Upper lobe of left lung (tissue), 6 donors: ENCODE measurements at regions not wholly inside any gene's neighbourhood (a gene's known extent, or its start where the extent isn't known, plus 50 kb on each side); places are given as distances from the start of the nearest gene placed in this dataset.

Experiments used
- ATAC-seq, 2 donors: fragments of 200-7000 bp; cut with Tn5 transposase; one replicate each; pipeline ENCODE4 v1.9.1; 2022; ENCODE audit warnings: mild to moderate bottlenecking in 2 of 2, moderate library complexity in 2 of 2; ENCODE audit not compliant: low FRiP score in 2 of 2
- DNase-seq, 2 donors: peaks; one replicate each; pipeline ENCODE4 v3.0.0-alpha.2; 2019 to 2020
- H3K27ac ChIP-seq, 4 donors: fragments of 200-600 bp; sonication (generic); one replicate each; pipeline ENCODE4 v1.5.1; 2016 to 2019
- H3K27me3 ChIP-seq, 4 donors: fragments of 200-600 bp; sonication (generic); one replicate each; pipeline ENCODE4 v1.5.1; 2017 to 2019
- H3K36me3 ChIP-seq, 4 donors: fragments of 200-600 bp; sonication (generic); one replicate each; pipeline ENCODE4 v1.5.1; 2016 to 2019
- H3K4me1 ChIP-seq, 4 donors: fragments of 200-600 bp; sonication (generic); one replicate each; pipeline ENCODE4 v1.5.1; 2018 to 2019
- H3K4me3 ChIP-seq, 4 donors: fragments of 200-600 bp; sonication (generic); one replicate each; pipeline ENCODE4 v1.5.1; 2017 to 2019; ENCODE audit warnings: mild to moderate bottlenecking in 2 of 4, moderate library complexity in 1 of 4
- H3K9me3 ChIP-seq, 4 donors: fragments of 200-600 bp; sonication (generic); one replicate each; pipeline ENCODE4 v1.5.1; 2018 to 2019
- CTCF ChIP-seq, 6 experiments: fragments of 450-650 bp in 4 of 6; fragments of 200-600 bp in 2 of 6; sonication (generic) in 2 of 6; IDR thresholded peaks; one replicate each; pipeline ENCODE4 v1.5.1; 2016 to 2019; ENCODE audit warnings: antibody characterized with exemption in 6 of 6
- EP300 ChIP-seq, 4 donors: sonication (generic); formaldehyde crosslinking; IDR thresholded peaks; one replicate each; pipeline ENCODE4 v1.5.1; 2017; ENCODE audit warnings: antibody characterized with exemption in 4 of 4, control low read depth in 2 of 4
- POLR2A ChIP-seq, 4 donors: fragments of 450-650 bp; IDR thresholded peaks; one replicate each; pipeline ENCODE4 v1.5.1; 2016 to 2017; ENCODE audit warnings: antibody characterized with exemption in 4 of 4, mild to moderate bottlenecking in 2 of 4
- POLR2AphosphoS5 ChIP-seq, 2 donors: sonication (generic); formaldehyde crosslinking; IDR thresholded peaks; one replicate each; pipeline ENCODE4 v1.5.1; 2017; ENCODE audit warnings: antibody characterized with exemption in 2 of 2
- WGBS, 2 donors: methylation state at CpG; one replicate each; pipeline ENCODE4 v1.1.5; 2017 to 2018; 5-methylcytosine and 5-hydroxymethylcytosine counted together
- donor health status: DM: no; HTN: no; CAD: no; lungs with moderate emphysema.
- donor health status: DM: no; HTN: yes; CAD: no; lungs with severe emphysema.

GRCh38 chr2:128894896-128895295 is 576.2 kb upstream of the HS6ST1 start:
- DNase-seq: no peak
- no peaks in the 10 kb centered on the region for H3K9me3 ChIP-seq
- no peaks in the 10 kb centered on the region for H3K36me3 ChIP-seq
- H3K4me1 ChIP-seq: no peaks in the 10 kb centered on the region
- TF ChIP-seq POLR2A (IDR thresholded peaks at IDR 0.05) (no peak), EP300 (IDR thresholded peaks at IDR 0.05) (no peak)
- H3K27ac ChIP-seq: no peak overlapping the region
- H3K27me3 ChIP-seq: no peaks in the 10 kb centered on the region
- no peak for ATAC-seq
- no peak overlapping the region for H3K4me3 ChIP-seq

- H3K4me3 ChIP-seq: no peak overlapping the region
- H3K4me1 ChIP-seq: no peaks in the 10 kb centered on the region
- H3K36me3 ChIP-seq: no peaks in the 10 kb centered on the region
- no peak for TF ChIP-seq EP300 (IDR thresholded peaks at IDR 0.05)
- DNase-seq (peak in 1 of 2 donors; percentile 63), ATAC-seq (peak; percentile 16 to 20)
- H3K9me3 ChIP-seq: no peaks in the 10 kb centered on the region
- H3K27me3 ChIP-seq: no peaks in the 10 kb centered on the region
- WGBS, 2 donors: 40 to 45% methylated on average over 28 to 40 of the region's 46 CpGs
- no peak overlapping the region for H3K27ac ChIP-seq
These were observed 583.1 kb upstream of the HS6ST1 start for GRCh38 chr2:128901572-128902391.

- Histone ChIP-seq H3K4me1 (no peaks in the 10 kb centered on the region), H3K27ac (no peak overlapping the region), H3K4me3 (no peak overlapping the region), H3K9me3 (no peaks in the 10 kb centered on the region), H3K36me3 (no peaks in the 10 kb centered on the region), H3K27me3 (no peaks in the 10 kb centered on the region)
- 96% methylated on average over 19 of the region's 19 CpGs; no CpG with 5 or more reads in 1 of the 2 donors for WGBS, 2 donors
- TF ChIP-seq POLR2A (IDR thresholded peaks at IDR 0.05): no peak
- ATAC-seq: no peak
- peak in 1 of 2 donors; percentile 81 for DNase-seq
These were observed 585.0 kb upstream of the HS6ST1 start for GRCh38 chr2:128903637-128904036.

GRCh38 chr2:128911276-128911675 is 592.6 kb upstream of the HS6ST1 start:
- H3K9me3 ChIP-seq: peaks cover 0 to 1% (median 0%) of the 10 kb centered on the region in 4 donors
- 69 to 81% methylated on average over 1 of the region's 1 CpG for WGBS, 2 donors
- H3K27ac ChIP-seq: no peak overlapping the region
- DNase-seq (no peak), ATAC-seq (no peak)
- no peaks in the 10 kb centered on the region for H3K36me3 ChIP-seq
- H3K27me3 ChIP-seq: no peaks in the 10 kb centered on the region
- TF ChIP-seq CTCF (IDR thresholded peaks at IDR 0.05) (no peak), POLR2AphosphoS5 (IDR thresholded peaks at IDR 0.05) (no peak), POLR2A (IDR thresholded peaks at IDR 0.05) (no peak), EP300 (IDR thresholded peaks at IDR 0.05) (no peak)
- H3K4me3 ChIP-seq: no peak overlapping the region
- no peaks in the 10 kb centered on the region for H3K4me1 ChIP-seq

- no peak for ATAC-seq
- Histone ChIP-seq H3K9me3 (peaks cover 0 to 7% (median 0%) of the 10 kb centered on the region in 4 donors), H3K27me3 (no peaks in the 10 kb centered on the region), H3K36me3 (no peaks in the 10 kb centered on the region), H3K4me3 (no peak overlapping the region), H3K4me1 (no peaks in the 10 kb centered on the region), H3K27ac (no peak overlapping the region)
- no peak for DNase-seq
- TF ChIP-seq POLR2A (IDR thresholded peaks at IDR 0.05) (no peak), CTCF (IDR thresholded peaks at IDR 0.05) (no peak), EP300 (IDR thresholded peaks at IDR 0.05) (no peak), POLR2AphosphoS5 (IDR thresholded peaks at IDR 0.05) (no peak)
These were observed 595.7 kb upstream of the HS6ST1 start for GRCh38 chr2:128914320-128914719.

GRCh38 chr2:128921751-128922150 is 603.1 kb upstream of the HS6ST1 start:
- no peak for ATAC-seq
- Histone ChIP-seq H3K9me3 (peaks cover 0 to under 1% (median 0%) of the 10 kb centered on the region in 4 donors), H3K4me3 (no peak overlapping the region), H3K27ac (no peak overlapping the region), H3K27me3 (no peaks in the 10 kb centered on the region), H3K4me1 (no peaks in the 10 kb centered on the region), H3K36me3 (no peaks in the 10 kb centered on the region)
- TF ChIP-seq POLR2A (IDR thresholded peaks at IDR 0.05): no peak
- TF ChIP-seq EP300 (IDR thresholded peaks at IDR 0.05): no peak
- no peak for TF ChIP-seq CTCF (IDR thresholded peaks at IDR 0.05)
- TF ChIP-seq POLR2AphosphoS5 (IDR thresholded peaks at IDR 0.05): no peak
- no peak for DNase-seq
- WGBS, 2 donors: 24 to 29% methylated on average over 2 of the region's 2 CpGs
